ENCODE measurements at regions not wholly inside any gene's neighbourhood (a gene's known extent, or its start where the extent isn't known, plus 50 kb on each side); places are given as distances from the start of the nearest gene placed in this dataset.

DNA sequence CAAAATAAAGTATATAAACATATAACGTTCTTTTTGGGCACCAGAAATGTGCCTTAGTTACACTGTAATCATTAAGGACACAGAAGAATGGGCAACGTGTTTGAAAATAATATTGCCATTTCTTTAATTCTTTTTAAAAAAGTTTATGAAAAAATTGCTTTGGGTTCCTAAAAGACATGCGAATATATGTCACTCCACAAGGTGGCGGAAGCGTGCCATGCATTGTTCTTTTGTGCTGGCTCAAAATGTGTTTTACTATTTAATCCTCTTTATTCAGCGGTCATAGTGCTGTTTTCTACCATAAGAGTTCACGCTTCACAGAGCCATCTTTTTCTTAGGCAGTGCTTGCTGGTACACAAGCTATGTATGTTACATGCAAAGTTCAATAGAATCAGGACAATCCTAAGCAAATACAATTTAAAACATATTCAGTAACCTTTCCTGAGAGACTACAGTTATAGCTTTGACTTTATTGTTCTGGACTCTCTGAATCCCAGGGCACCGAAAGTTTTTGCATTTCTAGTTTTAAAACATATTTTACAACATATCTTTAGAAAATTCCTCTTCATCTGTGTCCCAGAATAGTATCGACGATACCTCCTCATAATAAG is 147.8 kb upstream of the ERBB4 start:
- peak; percentile 82 for DNase-seq

DNA sequence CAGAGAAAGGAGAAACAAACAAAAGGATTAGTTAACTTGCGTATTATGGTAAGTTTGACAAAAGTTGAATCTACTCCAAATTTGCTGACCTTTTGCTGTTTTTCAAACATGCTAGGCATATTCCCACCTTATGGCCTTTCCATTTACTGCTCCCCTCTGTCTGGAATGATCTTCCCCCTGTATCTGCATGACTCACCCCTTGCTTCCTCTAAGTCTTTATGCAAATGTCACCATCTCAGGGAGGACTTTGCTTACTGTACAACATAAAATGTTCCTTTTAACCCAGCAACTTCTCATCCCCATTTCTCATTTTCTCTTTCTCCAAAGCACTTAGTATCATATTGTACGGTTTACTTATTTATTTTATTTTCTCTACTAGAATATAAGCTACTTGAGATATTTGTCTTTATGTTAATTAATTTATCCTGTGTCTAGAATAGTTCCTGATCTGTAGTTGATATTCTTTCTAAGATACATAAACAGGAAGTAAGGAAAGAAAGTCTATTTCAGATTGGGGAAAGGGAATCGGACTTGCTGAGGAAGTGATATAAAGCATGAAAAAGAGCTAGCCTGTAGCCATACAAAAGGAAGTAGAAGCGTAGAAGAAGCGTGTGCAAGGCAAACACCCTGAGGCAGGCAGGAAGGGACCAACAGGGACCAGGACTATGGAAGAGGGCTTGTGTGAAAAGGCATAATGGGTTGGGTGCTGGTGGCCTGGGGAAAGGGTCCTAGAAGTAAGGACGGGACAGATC is 144.9 kb upstream of the ERBB4 start:
- DNase-seq = no peak

DNA sequence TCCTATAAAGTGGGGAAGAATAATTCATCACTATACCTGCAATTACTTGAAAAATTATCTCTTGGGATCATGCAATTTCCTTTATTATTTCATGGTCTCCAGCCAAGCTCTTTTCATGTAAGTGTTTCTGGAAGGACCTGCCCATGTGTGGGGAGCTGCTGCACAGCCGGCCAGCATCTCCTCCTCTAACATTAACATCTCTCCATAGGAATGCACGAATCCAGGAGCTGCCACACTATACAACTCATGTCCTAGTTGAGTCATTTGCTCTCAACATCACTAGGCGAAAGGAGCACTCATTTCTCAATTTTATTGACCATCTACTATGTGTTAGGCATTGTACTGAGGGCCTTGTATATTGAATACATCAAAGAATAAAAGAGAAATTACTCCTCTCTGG is 144.3 kb upstream of the ERBB4 start:
- DNase-seq = no peak

DNA sequence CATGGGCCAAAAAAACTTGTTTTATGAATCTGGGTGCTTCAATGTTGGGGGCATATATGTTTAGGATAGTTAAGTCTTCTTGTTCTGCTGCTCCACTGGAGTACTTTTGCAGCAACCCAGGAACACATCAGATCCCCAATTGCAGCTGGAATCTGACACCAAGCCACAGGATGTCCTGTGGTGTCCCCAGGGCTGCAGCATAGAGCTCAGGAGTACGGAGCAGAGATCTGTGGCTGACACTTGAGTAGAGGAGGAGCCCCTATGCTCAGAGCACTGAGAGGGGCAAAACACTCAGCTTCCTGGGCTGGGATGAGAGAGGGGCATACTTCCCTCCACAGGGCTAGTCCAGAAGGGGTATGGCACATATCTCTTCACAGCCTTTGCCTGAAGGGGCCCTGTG is 138.9 kb upstream of the ERBB4 start:
- DNase-seq = no peak

DNA sequence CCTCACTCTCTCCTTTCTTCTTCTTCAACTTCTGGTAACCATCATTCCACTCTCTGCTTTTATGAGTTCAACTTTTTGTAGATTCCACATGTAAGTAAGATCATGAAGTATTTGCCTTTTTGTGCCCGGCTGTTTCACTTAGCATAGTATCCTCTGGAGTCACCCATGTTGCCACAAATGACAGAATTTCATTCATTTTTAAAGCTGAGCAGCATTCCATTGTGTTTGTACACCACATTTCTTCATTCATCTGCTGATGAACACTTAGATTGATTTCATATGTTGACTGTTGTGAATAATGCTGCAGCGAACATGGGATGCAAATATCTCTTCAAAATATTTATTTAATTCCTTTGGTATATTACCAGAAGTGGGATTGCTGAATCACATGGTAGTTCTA is 133.6 kb upstream of the ERBB4 start:
- DNase-seq = no peak

DNA sequence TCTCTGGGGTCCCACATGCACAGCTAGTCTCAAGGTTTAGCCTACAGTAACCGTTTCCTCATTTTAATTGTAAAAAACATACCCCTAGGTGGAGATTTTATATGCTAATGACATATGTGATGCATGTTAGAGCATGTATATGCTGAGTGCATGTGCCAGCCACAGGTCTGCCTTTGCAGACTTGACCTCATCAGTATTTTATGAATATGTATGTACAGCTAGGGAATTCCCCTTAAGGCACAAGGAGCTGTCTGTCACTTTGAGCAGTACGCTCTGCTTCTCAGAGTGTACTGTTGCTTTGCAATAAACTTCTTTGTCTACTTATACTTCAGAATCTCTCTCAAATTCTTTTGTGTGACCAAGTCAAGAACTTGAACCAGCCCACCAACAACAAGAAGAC is 131.2 kb upstream of the ERBB4 start:
- no peak for DNase-seq

DNA sequence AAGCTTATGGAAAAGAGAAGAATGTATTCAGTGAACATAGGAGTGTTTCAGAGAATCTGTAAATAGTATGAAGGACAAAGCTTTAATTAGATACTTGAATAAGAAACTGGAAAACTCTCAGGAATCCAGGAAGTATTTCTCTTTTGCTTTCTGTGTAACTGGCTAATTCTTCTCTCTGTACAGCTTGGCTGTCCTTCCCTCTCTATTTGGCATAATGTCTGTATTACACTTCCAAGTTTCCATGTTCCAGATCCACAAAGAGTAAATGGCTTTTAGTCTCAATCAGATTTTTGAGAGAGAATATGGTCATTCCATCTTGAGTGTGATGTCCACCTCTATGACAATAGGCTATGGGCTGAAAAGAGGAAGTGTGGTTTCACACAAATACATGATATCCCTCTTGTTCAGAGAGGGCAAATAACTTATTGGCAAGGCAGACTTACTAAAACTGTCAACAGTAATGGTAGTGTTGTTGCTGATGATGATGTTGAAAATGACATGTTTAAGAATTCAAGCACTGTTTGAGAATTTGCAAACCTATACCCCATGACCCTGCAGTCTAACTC is 129.2 kb upstream of the ERBB4 start:
- DNase-seq = no peak

DNA sequence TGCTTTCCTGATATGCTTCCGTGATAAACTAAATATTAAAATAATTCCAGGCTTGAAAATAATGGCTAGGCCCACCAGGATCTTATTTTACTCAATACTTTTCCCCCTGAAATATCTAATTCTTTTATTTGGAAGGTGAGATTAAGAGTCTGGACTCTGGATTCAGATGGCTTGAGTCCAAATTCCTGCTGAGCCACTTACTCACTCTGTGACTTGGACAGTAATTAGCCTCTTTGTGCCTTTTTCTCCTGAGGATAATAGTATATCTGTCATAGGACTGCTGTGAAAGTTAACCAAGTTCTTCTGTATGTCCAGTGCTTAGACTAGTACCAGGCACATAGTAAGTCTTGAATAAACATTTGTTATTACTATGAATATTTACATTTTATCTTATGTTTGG is 127.3 kb upstream of the ERBB4 start:
- no peak for DNase-seq

DNA sequence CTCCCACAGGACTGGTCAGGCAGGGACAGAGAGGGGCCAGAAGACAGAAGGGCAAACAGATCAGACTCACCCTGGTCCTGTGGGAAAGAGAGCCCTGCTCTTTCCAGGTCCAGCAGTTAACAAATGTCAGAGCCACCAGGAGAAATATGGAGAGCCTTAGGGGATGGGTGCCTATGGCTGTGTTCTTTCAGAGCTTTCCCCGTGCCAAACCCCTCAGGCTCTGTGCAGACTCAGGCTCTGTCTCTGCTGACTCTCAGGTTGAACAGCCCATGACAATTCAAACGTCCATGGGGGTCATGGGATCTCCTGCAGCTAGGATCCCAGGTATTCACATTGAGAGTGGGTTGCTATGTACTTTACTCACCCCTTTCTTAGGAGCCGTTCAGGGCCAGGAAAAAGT is 120.8 kb upstream of the ERBB4 start:
- no peak for DNase-seq

DNA sequence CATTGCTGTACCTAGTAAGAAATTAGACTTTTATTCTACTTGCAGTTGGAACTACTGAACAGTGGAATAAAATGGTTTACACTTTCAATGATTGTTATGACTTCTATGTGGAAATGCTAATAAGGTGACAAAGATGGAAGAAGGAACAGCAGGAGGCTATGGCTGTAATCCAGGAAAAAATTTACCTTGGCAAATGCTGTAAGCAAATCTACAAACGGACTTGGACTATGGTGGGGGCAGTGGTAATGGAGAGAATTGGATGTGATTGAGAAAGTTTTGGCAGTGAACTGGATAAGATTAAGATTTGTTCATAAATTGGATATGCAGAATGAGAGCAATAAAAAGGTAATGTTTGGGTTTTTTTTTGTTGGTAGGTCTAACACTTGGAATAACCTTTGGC is 111.0 kb upstream of the ERBB4 start:
- no peak for DNase-seq

DNA sequence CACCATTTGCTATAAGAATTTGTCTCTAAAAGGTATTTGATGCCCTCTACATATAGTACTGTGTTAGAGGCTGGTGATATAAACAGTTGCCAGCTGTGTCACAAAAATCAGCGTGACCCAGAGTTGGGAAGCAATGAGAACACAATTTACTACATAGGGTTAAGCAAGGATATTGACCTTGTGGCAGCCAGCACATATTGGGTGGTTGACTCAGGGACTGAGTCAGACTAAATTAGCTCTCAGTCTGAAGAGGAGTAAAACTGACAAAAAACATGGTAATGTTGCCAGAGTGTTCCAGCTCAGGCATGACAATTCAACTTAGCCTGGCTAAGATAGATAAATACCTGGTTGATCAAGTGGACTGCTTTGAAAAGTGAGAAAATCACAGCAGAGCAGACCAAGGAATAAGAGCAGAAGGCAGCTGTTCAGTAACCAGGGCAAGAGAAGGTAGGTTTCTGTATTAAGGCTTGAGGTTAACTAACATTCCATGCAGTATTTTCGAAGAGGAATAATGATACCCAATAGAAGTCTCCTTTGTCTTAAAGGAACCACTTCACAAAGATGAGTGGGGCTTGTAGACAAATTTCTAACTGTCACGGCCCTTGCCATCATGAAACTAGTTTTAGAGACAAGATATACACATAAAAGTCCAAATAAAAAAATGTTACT is 108.2 kb upstream of the ERBB4 start:
- DNase-seq = no peak

DNA sequence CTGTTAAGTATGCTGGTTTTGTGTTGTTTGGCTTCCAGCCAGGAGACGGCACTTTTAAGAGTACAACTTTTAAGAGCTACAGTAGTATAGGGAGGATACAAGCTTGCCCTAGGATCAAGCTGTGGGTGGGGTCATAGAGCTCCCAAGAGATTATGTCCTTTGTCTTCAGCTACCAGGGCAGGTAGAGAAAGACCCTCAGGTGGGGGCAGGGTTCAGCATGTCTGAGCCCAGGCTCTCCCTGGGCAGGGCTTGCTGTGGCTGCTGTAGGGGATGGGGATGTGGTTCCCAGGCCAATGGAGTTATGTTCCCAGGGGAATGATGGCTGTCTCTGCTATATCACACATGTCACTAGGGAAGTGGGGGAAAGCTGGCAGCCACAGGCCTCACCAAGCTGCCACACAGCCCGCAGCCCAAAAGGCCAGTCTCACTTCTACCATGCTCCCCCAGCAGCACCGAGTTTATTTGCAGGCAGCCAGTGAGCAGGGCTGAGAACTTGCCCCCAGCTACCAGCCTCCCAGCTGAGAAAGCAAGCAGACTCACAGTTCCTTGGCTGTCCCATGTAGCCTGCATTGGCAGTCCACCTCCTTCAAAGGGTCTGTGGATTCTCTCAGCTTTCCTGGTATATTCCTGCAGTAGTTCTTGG is 105.7 kb upstream of the ERBB4 start:
- no peak for DNase-seq

DNA sequence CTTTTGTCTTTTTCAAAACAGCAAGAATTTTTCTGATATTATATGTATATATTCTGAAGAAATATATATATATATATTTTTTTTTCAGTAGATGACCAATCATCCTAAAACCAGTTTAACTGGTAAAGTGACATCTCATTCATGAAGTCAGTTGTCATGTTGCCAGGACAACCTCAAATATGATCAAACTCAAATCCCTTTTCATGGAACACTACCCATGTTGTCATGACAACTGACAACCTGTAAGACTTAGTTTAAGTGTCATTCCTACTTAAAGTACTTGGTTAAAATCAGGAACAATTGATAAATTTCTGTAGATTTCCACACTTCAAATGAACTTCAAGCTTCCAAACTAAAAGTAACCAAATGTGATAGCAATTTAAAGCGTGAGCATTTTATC is 101.8 kb upstream of the ERBB4 start:
- no peak for DNase-seq

DNA sequence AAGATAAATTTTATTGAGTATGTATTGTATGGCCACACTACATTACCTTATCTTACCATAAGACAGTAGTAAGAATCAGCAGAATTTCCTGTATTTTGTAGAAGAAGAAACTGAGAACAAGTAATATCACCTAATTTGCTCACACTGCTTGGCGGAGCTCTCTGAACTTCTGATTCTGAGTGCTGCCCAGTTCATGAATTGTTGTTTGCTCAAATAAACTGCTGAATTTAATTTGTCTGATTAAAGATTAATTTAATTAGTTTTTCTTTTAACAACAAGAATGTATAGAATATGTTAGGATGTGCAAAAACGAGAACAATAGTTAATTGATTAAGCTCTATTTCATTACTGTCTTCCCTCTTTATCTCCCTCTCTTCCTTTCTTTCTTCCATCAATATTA is 100.1 kb upstream of the ERBB4 start:
- DNase-seq = no peak

DNA sequence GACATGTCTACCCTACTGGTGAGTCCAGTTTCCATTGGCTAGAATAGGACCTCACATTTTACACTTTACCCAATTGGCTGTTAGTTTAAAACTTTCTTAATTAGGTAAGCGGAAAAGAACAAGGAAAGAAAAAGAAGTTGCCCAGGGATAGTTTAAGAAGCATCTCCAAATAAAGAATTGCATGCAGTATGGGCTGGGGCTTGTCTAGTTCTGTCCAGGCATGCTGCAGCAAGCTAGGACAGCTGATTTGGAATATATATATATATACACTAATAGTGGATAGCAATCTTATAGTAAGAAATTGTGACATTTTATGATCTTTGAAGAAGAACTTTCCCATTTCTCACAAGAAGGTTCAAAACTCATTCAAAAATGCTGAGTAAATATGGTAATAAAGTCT is 90.0 kb upstream of the ERBB4 start:
- DNase-seq = no peak

DNA sequence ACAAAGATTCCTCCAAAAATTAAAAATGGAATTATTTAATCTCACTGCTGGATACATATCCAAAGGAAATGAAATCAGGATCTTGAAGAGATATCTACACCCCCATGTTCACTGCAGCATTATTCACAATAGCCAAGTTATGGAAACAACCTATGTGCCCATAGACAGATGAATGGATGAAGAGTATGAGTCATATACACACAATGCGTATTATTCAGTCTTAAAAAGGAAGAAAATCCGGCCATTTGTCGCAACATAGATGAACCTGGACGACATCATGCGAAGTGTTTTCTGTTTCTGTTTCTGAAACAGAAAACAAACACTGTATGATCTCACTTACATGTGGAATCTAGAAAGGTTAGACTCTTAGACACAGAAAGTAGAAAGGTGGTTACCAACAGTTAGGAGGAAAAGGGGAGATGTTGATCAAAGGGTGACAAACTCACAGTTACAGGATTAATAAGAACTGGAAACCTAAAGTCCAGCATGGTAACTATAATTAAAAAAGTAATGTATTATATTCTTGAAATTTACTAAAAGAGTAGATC is 87.8 kb upstream of the ERBB4 start:
- DNase-seq = no peak

DNA sequence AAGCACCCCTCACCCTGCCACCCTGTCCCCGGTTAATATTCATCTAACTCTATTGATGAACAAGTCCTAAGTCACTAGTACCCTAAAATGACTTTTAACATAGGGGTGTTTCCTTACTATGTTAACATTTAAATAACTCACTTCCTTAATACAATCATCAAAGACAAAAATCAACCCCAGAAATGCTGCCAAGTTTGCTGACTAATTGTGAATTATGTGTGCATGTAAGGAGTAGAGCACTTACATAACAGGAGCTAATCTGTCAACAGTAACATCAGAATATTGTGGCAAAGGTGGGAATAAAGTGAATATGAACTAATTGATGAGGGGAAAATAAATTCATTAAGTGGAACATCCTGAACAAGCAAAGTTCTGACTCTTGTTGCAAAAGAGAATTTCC is 81.4 kb upstream of the ERBB4 start:
- DNase-seq = no peak

DNA sequence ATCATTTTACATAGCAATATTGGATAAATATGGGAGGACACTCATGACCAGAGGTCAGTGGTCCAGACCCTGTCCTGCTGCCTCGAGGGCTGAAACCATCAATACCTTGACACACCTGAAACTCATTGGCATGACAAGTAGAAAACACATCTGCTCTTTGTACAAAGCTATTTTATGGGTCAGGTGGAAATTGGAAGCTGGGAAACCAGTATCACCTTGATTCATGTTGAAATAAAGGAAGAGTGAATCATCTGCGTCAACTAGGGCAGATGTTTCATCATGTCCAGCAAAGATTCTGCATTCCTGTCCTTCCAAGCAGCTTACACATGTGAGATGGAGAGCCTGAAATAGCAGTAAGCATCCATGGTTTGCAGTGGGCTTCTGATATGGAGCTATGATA is 80.0 kb upstream of the ERBB4 start:
- DNase-seq = no peak

DNA sequence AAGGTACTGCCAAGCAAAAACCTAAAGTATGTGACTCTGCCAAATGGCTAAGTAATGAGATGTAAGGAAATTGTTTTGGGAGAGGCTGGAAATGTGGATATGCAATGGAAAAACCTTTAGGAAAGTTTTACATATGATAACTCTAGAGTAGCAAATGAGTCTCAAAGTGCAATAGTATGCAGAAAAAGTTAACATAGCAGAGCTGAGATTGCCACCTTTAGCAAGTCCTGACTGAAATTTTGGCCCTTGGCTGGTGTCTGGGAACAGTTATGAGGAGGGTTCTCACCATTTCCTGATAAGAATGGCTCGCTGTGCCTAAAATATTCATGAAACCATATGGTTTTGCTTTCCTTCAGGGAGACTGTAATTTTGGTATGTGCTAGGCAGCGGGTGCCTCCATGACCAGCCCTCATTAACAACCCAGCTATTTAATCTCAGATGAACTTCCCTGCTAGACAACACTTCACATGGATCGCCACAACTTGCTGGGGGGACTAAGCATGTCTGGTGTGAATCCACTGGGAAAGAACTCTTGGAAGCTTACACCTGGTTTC is 72.3 kb upstream of the ERBB4 start:
- no peak for DNase-seq

DNA sequence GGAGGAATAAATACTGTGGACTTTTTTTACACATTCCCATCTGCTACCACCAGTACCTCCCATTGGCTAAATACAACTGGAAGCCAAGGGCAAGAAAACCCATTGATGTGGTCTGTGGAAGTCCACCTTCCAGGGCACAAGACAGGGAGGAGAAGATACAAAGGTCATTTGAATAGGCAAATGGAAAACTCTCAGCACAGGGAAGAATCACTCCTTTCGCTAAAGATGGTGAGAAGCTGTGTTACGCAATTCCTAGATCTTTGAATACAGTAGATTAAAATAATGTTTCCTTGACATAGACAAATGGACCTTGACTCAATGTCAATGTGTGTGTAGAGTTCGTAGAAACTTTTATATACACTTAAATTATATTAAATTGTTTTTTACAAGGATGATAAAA is 70.9 kb upstream of the ERBB4 start:
- no peak for DNase-seq

DNA sequence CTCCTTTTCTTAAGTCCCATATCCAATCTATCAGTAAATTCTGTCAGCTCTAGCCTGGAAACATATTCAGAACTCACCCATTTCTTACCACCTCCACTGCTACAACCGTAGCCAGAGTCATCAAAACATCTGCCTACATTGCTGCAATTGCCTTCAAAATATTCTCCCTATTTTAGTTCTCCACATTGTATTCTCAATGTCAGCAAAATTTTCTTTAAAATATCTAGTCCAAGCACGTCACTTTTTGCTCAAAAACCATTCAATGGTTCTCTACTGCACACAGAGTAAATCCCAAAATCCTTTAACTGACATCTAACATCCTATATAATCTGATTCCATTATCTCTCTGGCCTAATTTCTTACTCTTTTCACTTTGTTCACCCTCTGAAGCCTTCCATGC is 68.5 kb upstream of the ERBB4 start:
- no peak for DNase-seq

DNA sequence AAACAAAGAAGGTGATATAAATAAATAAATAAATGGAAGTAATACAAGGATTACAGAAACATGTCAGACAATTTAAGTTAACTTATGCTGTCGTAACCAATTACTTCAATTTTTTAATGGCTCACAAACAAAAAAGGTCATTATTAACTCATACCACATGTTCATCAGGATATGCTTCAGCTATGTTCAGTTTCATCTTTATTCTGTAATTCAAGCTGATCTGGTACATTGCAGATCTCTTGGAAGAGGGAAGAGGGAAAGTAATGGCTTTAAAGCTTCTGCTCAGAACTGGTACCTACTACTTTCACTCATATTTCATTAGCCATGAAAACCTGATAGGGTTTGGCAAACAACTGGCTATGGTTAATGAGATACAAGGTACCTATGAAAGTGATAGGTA is 67.6 kb upstream of the ERBB4 start:
- DNase-seq = no peak

DNA sequence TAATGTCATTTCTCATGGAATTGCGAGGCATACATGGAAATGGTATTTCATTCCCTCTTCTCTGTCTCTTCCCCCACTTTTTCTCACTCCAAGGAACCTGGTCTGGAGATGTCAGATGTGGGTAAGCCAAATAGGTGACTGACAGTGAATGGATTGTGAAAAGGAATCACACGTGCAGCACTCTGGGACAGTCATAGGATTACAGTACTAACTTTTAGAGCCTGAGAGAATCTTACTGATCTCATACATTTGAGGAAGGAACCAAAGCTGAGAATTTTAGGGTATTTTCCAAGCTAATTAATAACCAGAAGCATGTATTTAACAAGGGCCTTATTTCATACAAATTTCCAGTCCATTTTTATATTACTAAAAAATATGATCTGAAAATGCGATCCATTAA is 58.1 kb upstream of the ERBB4 start:
- DNase-seq = peak; percentile 9

Data from NCI-H82 (cell line).